Tibial nerve (tissue), 3 donors: ENCODE measurements at regions not wholly inside any gene's neighbourhood (a gene's known extent, or its start where the extent isn't known, plus 50 kb on each side); places are given as distances from the start of the nearest gene placed in this dataset.

ENCODE experiments used
- POLR2A ChIP-seq, 2 donors: fragments of 450-650 bp; IDR thresholded peaks; one replicate each; pipeline ENCODE4 v1.6.1; 2017; ENCODE audit warnings: antibody characterized with exemption in 2 of 2, mild to moderate bottlenecking in 2 of 2, moderate library complexity in 2 of 2
- TF ChIP-seq, protein P1 (sequence below), 5 experiments: fragments of 200-600 bp in 3 of 5; fragments of 450-650 bp in 2 of 5; sonication (generic) in 3 of 5; IDR thresholded peaks; one replicate each; pipeline ENCODE4 v1.5.1; 2016 to 2019; ENCODE audit warnings: antibody characterized with exemption in 5 of 5, mild to moderate bottlenecking in 3 of 5, moderate library complexity in 2 of 5

DNA sequence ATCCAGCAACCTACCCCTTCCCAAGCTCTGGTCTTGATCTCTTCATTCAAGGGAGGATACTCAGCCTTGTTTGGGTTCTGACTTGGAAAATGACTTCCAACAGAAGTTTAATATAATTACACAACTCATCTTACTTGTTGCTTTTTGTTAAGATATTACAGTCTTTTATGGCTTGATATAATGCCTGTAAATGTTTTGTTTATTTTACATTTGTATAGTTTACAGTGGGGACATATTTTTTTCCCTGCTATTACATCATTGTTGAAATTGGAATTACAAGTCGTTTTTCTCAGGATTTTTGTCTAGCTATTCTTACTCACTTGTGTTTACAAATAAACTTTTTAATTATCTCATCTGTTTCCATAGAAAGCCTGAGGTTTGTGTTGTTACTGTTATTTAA lies 436.0 kb downstream of the CNTNAP4 start:
- TF ChIP-seq, protein P1, sequence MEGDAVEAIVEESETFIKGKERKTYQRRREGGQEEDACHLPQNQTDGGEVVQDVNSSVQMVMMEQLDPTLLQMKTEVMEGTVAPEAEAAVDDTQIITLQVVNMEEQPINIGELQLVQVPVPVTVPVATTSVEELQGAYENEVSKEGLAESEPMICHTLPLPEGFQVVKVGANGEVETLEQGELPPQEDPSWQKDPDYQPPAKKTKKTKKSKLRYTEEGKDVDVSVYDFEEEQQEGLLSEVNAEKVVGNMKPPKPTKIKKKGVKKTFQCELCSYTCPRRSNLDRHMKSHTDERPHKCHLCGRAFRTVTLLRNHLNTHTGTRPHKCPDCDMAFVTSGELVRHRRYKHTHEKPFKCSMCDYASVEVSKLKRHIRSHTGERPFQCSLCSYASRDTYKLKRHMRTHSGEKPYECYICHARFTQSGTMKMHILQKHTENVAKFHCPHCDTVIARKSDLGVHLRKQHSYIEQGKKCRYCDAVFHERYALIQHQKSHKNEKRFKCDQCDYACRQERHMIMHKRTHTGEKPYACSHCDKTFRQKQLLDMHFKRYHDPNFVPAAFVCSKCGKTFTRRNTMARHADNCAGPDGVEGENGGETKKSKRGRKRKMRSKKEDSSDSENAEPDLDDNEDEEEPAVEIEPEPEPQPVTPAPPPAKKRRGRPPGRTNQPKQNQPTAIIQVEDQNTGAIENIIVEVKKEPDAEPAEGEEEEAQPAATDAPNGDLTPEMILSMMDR (IDR thresholded peaks at IDR 0.05): no peak
- TF ChIP-seq POLR2A (IDR thresholded peaks at IDR 0.05): no peak
